Adrenal gland (tissue), 9 donors: ENCODE measurements at regions not wholly inside any gene's neighbourhood (a gene's known extent, or its start where the extent isn't known, plus 50 kb on each side); places are given as distances from the start of the nearest gene placed in this dataset.

Experiments used
- DNase-seq, 7 donors: peaks; one replicate each; pipeline ENCODE4 v3.0.0-alpha.2; 2019 to 2020
- H3K27ac ChIP-seq, 5 donors: fragments of 200-600 bp; sonication (generic) in 4 of 5; 1 replicate in 3 of 5; 2 replicates in 2 of 5; pipeline versions ENCODE4 v1.5.1 to v1.8.0; 2016 to 2020; ENCODE audit warnings: mild to moderate bottlenecking in 1 of 5
- H3K27me3 ChIP-seq: fragments of 200-600 bp; 2 replicates; pipeline ENCODE4 v1.8.0; 2021
- H3K36me3 ChIP-seq, 2 donors: fragments of 200-600 bp; replicated peaks in 1 of 2; 1 replicate in 1 of 2; 2 replicates in 1 of 2; pipeline versions ENCODE4 v1.5.1 to v1.8.0; 2018 to 2022
- H3K4me1 ChIP-seq, 2 donors: fragments of 200-600 bp; replicated peaks in 1 of 2; 1 replicate in 1 of 2; 2 replicates in 1 of 2; pipeline versions ENCODE4 v1.5.1 to v1.8.0; 2018 to 2021
- H3K4me3 ChIP-seq, 4 donors: fragments of 200-600 bp; sonication (generic) in 3 of 4; one replicate each; pipeline ENCODE4 v1.5.1; 2016 to 2018
- H3K9me3 ChIP-seq, 3 donors: fragments of 200-600 bp; sonication (generic) in 1 of 3; replicated peaks in 1 of 3; 1 replicate in 2 of 3; 2 replicates in 1 of 3; pipeline versions ENCODE4 v1.5.1 to v1.8.0; 2016 to 2021
- POLR2A ChIP-seq, 2 donors: fragments of 450-650 bp; IDR thresholded peaks; one replicate each; pipeline ENCODE4 v1.6.1; 2017; ENCODE audit warnings: antibody characterized with exemption in 2 of 2, mild to moderate bottlenecking in 2 of 2, moderate library complexity in 1 of 2
- WGBS, 4 donors: extraction: QIAGEN DNeasy Blood & Tissue Kit in 2 of 4; methylation state at CpG; one replicate each; pipeline versions ENCODE4 v1.1.5 to v1.1.7; 2013 to 2017; 5-methylcytosine and 5-hydroxymethylcytosine counted together
- intact Hi-C, 2 donors: fragments of 100-400 bp; cut with DNase I; formaldehyde crosslinking; loops; one replicate each; pipeline versions ENCODE4 v1.14.1 to v1.15.0; 2022 to 2023
- TF ChIP-seq, protein P1 (sequence below), 6 experiments: fragments of 450-650 bp in 4 of 6; fragments of 200-600 bp in 2 of 6; sonication (generic) in 1 of 6; IDR thresholded peaks; 1 replicate in 5 of 6; 2 replicates in 1 of 6; pipeline versions ENCODE4 v1.5.1 to v1.8.0; 2016 to 2021; ENCODE audit warnings: antibody characterized with exemption in 6 of 6, mild to moderate bottlenecking in 2 of 6, moderate library complexity in 1 of 6
- donor health status: healthy with polysubstance abuse.
- donor health status: Bipolar disorder and iron deficiency.
- donor health status: DM: yes; HTN: yes; CAD: no.
- donor health status: DM: no; HTN: no; CAD: no.
- donor health status: DM: no; HTN: no; CAD: no.

DNA sequence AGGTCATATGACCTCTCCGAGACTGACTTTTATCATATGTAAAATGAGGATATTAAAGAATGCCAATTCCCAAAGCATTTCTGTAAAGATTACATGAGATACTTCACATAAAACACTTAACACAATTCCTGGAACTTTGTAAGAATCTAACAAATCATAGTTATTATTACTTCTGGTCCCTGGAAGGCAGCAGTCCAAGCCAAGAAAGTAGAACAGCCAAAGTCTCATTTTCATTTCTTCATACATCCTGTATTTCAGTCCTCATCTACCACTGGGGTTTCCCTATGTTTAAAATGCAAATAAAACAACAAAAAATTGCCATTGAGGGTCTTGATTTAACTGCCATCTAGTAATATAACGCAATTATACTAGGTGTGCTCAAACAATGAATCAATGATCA, 179.5 kb downstream of the MARCHF11 start:
- intact Hi-C loops = no loop called here
- TF ChIP-seq, protein P1, sequence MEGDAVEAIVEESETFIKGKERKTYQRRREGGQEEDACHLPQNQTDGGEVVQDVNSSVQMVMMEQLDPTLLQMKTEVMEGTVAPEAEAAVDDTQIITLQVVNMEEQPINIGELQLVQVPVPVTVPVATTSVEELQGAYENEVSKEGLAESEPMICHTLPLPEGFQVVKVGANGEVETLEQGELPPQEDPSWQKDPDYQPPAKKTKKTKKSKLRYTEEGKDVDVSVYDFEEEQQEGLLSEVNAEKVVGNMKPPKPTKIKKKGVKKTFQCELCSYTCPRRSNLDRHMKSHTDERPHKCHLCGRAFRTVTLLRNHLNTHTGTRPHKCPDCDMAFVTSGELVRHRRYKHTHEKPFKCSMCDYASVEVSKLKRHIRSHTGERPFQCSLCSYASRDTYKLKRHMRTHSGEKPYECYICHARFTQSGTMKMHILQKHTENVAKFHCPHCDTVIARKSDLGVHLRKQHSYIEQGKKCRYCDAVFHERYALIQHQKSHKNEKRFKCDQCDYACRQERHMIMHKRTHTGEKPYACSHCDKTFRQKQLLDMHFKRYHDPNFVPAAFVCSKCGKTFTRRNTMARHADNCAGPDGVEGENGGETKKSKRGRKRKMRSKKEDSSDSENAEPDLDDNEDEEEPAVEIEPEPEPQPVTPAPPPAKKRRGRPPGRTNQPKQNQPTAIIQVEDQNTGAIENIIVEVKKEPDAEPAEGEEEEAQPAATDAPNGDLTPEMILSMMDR (IDR thresholded peaks at IDR 0.05) = no peak
- TF ChIP-seq POLR2A (IDR thresholded peaks at IDR 0.05) = no peak
- no peaks in the 10 kb centered on the region for H3K27me3 ChIP-seq
- H3K27ac ChIP-seq = no peak overlapping the region
- H3K36me3 ChIP-seq = no peaks in the 10 kb centered on the region
- H3K4me1 ChIP-seq = no peaks in the 10 kb centered on the region
- no peaks in the 10 kb centered on the region for H3K9me3 ChIP-seq
- WGBS, 4 donors = 60 to 86% (median 74%) methylated on average over 2 of the region's 2 CpGs
- no peak overlapping the region for H3K4me3 ChIP-seq
- DNase-seq = no peak

DNA sequence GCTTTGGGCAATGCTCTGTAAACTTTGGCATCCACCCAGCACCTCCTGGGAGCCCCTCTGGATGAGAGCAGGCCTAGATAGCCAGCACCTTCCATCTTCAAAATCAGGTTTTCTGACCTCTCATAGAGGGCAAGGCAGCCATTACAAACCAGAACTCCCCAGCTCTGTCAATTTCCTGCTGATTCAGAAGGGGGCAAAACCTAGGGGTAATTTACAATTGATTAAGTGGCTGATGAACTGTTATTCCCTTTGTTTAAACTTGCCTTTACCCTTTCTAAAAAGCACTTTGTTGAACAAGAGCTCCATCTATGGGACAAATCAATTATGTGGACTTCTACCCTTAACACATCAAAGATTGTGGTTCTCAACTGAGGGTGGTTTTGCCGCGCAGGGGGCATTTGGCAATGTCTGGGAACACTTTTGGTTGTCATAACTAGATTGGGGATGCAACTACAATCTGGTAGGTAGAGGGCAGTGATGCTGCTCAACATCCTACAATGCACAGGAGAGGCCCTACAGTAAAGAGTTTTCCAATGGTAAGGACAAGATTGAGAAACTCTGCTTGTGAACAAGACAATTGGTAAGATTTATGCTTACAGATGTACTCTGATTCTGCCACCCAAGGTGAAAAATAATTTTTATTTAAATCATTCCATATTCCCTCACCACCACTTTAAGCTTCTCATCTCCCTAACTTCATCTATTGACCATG, 184.1 kb downstream of the MARCHF11 start:
- Histone ChIP-seq H3K9me3 (no peaks in the 10 kb centered on the region), H3K4me3 (no peak overlapping the region), H3K27ac (no peak overlapping the region), H3K4me1 (no peaks in the 10 kb centered on the region), H3K36me3 (no peaks in the 10 kb centered on the region), H3K27me3 (no peaks in the 10 kb centered on the region)
- TF ChIP-seq POLR2A (IDR thresholded peaks at IDR 0.05) = no peak
- TF ChIP-seq, protein P1 (IDR thresholded peaks at IDR 0.05) = peak; percentile 36 to 64 (median 54)
- WGBS, 4 donors = 46 to 63% (median 49%) methylated on average over 2 of the region's 2 CpGs
- no peak for DNase-seq
- intact Hi-C loops = loop anchor here in 1 of 2 donors (10.0 kb wide), 1 partner anchor 531 kb away; no protein-coding TSS in a partner anchor

DNA sequence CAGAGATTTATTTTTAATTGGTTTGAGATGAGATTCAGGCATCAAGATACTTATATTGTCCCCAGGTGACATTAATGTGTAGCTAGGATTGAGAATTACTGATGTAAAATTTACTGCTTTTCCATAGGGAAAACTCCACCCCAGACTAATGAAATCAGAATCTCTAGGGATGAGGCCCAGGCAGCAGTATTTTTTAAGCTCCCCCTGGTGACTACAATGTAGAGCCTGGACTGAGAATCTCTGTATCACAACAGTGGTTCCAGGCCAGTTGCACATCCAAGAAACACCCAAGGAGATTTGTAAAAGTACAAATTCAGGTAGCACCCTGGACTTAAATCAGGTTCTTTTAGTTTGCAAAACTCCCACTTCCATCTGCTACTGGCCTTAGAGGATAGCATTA, 185.7 kb downstream of the MARCHF11 start:
- no peak for DNase-seq
- H3K36me3 ChIP-seq = no peaks in the 10 kb centered on the region
- H3K4me1 ChIP-seq = no peaks in the 10 kb centered on the region
- intact Hi-C loops = loop anchor here in 1 of 2 donors (10.0 kb wide), 1 partner anchor 529 kb away; no protein-coding TSS in a partner anchor
- H3K4me3 ChIP-seq = no peak overlapping the region
- TF ChIP-seq POLR2A (IDR thresholded peaks at IDR 0.05) = no peak
- TF ChIP-seq, protein P1 (IDR thresholded peaks at IDR 0.05) = no peak
- no peak overlapping the region for H3K27ac ChIP-seq
- no peaks in the 10 kb centered on the region for H3K27me3 ChIP-seq
- H3K9me3 ChIP-seq = no peaks in the 10 kb centered on the region

DNA sequence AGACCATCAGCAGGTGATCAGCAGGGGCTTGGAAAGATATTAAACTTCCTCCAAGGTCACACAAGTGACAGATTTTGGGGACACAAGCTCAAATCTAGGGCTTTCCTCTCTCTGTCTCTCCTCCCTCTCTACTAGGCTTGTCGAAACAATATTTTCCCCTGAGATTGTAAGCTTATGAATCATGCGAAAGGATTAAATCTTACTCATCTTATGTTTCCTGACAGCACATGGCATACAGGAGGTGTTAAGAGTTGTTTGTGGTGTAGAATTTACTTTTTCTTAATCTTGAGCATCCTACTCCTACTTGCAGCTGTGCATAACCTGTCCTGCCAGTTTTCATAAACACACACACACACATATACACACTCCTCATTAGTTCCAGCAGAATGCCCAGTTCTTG, 186.3 kb downstream of the MARCHF11 start:
- Histone ChIP-seq H3K27me3 (no peaks in the 10 kb centered on the region), H3K4me3 (no peak overlapping the region), H3K27ac (no peak overlapping the region), H3K36me3 (no peaks in the 10 kb centered on the region), H3K9me3 (no peaks in the 10 kb centered on the region), H3K4me1 (no peaks in the 10 kb centered on the region)
- 80 to 91% (median 86%) methylated on average over 2 of the region's 2 CpGs for WGBS, 4 donors
- DNase-seq = no peak
- TF ChIP-seq POLR2A (IDR thresholded peaks at IDR 0.05) = no peak
- TF ChIP-seq, protein P1 (IDR thresholded peaks at IDR 0.05) = no peak
- intact Hi-C loops = loop anchor here in 1 of 2 donors (10.0 kb wide), 1 partner anchor 529 kb away; no protein-coding TSS in a partner anchor
